Aorta (tissue), 5 donors: ENCODE measurements at regions not wholly inside any gene's neighbourhood (a gene's known extent, or its start where the extent isn't known, plus 50 kb on each side); places are given as distances from the start of the nearest gene placed in this dataset.
A peak's percentile ranks its signal among the peaks of the same experiment; 100 is the strongest.
"Not testable (repeated sequence)": the region's sequence is repeated elsewhere in the genome, so short reads cannot be mapped to it uniquely, and the experiment has no call there.

Experiments used
- ATAC-seq: fragments of 200-7000 bp; cut with Tn5 transposase; one replicate; pipeline ENCODE4 v1.9.1; 2022; ENCODE audit warnings: moderate library complexity; ENCODE audit not compliant: low FRiP score
- DNase-seq, 2 donors: peaks; one replicate each; pipeline ENCODE4 v3.0.0-alpha.2; 2020
- H3K27ac ChIP-seq, 2 donors: one replicate each; pipeline ENCODE4 v1.5.1; 2013; ENCODE audit warnings: low read length in 2 of 2, mild to moderate bottlenecking in 2 of 2, moderate library complexity in 2 of 2, control low read depth in 1 of 2, inconsistent platforms in 1 of 2, low read depth in 1 of 2
- H3K27me3 ChIP-seq, 2 donors: one replicate each; pipeline ENCODE4 v1.6.1; 2013; ENCODE audit warnings: control low read depth in 1 of 2, low read length in 1 of 2, mild to moderate bottlenecking in 1 of 2, moderate library complexity in 1 of 2; ENCODE audit not compliant: insufficient read depth in 2 of 2, control insufficient read depth in 1 of 2
- H3K36me3 ChIP-seq, 2 donors: one replicate each; pipeline ENCODE4 v1.6.1; 2013; ENCODE audit warnings: control low read depth in 1 of 2, low read length in 1 of 2, mild to moderate bottlenecking in 1 of 2; ENCODE audit not compliant: insufficient read depth in 2 of 2, control insufficient read depth in 1 of 2
- H3K4me1 ChIP-seq, 2 donors: one replicate each; pipeline ENCODE4 v1.6.1; 2013; ENCODE audit warnings: low read length in 2 of 2, control low read depth in 1 of 2, mild to moderate bottlenecking in 1 of 2, moderate library complexity in 1 of 2; ENCODE audit not compliant: insufficient read depth in 2 of 2, control insufficient read depth in 1 of 2
- H3K4me3 ChIP-seq, 2 donors: one replicate each; pipeline ENCODE4 v1.5.1; 2013; ENCODE audit warnings: low read length in 2 of 2, control low read depth in 1 of 2, mild to moderate bottlenecking in 1 of 2
- H3K9me3 ChIP-seq: one replicate; pipeline ENCODE4 v1.6.1; 2013; ENCODE audit warnings: mild to moderate bottlenecking, low read length; ENCODE audit not compliant: control insufficient read depth
- WGBS, 2 donors: extraction: QIAGEN DNeasy Blood & Tissue Kit; methylation state at CpG; one replicate each; pipeline ENCODE4 v1.1.7; 2013; 5-methylcytosine and 5-hydroxymethylcytosine counted together
- intact Hi-C, 2 donors: fragments of 100-400 bp; cut with DNase I; formaldehyde crosslinking; loops; one replicate each; pipeline versions ENCODE4 v1.14.2 to v1.15.0; 2022
- donor health status: healthy with polysubstance abuse.
- donor health status: Bipolar disorder and iron deficiency.
- donor health status: DM: no; HTN: no; CAD: no.
- donor health status: DM: no; HTN: no; CAD: no.
- donor health status: DM: yes; HTN: yes; CAD: no.

- no peak for ATAC-seq
- Histone ChIP-seq H3K9me3 (no peaks in the 10 kb centered on the region), H3K4me1 (peaks cover 0 to 6% of the 10 kb centered on the region in 2 donors), H3K27ac (peak overlapping the region in 1 of 2 donors; percentile 49), H3K36me3 (no peaks in the 10 kb centered on the region), H3K4me3 (no peak overlapping the region), H3K27me3 (peaks cover 0 to 1% of the 10 kb centered on the region in 2 donors)
- WGBS, 2 donors, result 6 to 10% methylated on average over 8 of the region's 8 CpGs
- DNase-seq, result no peak
- intact Hi-C loops, result no loop called here
Measured at GRCh38 chr7:25731068-25731845, 420.7 kb upstream of the NFE2L3 start.

DNA sequence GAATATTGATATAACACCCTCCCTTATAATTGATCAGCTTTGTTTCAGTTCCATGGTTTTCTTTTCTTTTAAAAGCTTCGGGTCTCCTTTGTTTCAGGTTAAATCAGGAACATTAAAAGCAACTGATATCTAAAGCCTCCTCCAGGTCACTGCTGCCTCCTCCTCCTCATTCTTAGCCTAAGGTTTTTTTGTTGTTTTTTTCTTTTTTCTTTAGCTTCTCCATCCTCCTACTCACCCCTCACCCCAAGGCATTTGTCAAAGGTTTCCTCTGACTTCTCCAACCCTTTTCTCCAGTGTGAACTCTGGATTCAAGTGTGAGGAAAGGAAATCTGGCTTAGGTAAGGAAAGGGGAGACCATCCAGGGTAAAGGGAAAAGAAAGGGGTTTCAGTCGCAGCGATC lies 420.2 kb upstream of the NFE2L3 start:
- ATAC-seq (no peak), DNase-seq (no peak)
- Histone ChIP-seq H3K4me3 (no peak overlapping the region), H3K27me3 (peaks cover 0 to 1% of the 10 kb centered on the region in 2 donors), H3K27ac (peak overlapping the region in 1 of 2 donors; percentile 49), H3K9me3 (no peaks in the 10 kb centered on the region), H3K36me3 (no peaks in the 10 kb centered on the region), H3K4me1 (peaks cover 0 to 6% of the 10 kb centered on the region in 2 donors)
- intact Hi-C loops, result no loop called here
- 68 to 70% methylated on average over 3 of the region's 3 CpGs for WGBS, 2 donors

- no peak for DNase-seq
- Histone ChIP-seq H3K36me3 (no peaks in the 10 kb centered on the region), H3K27me3 (peaks cover 0 to 1% of the 10 kb centered on the region in 2 donors), H3K9me3 (no peaks in the 10 kb centered on the region), H3K4me1 (peaks cover 0 to 6% of the 10 kb centered on the region in 2 donors), H3K4me3 (no peak overlapping the region), H3K27ac (no peak overlapping the region)
- intact Hi-C loops, result no loop called here
- WGBS, 2 donors, result 93 to 96% methylated on average over 12 of the region's 12 CpGs
- ATAC-seq, result no peak
Measured at GRCh38 chr7:25732766-25733217, 419.2 kb upstream of the NFE2L3 start.

DNA sequence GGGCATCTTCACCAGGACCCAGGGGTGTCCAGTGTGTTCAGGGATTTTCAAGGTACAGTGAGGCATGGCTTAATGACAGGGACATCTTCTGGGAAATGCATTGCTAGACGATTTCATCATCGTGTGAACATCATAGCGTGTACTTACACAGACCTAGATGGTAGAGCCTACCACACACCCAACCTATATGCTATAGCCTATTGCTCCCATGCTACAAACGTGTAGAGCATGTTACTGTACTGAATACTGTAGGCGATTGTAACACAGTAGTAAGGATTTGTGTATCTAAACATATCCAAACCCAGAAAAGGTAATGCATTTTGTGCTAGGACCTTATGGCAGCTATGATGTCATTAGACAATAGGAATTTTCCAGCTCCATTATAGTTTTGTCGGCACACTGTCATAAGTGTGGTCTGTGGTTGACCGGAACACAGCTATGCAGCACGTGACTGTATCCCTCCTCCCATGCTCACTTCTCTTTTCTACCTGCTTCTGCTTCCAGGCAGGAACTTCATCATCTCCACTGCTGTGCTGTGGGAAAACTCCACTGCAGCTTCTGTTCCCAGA lies 416.2 kb upstream of the NFE2L3 start:
- intact Hi-C loops, result no loop called here

GRCh38 chr7:25738528-25738927 lies 413.5 kb upstream of the NFE2L3 start:
- no peak for ATAC-seq
- WGBS, 2 donors, result 93 to 95% methylated on average over 4 of the region's 4 CpGs
- Histone ChIP-seq H3K27ac (no peak overlapping the region), H3K27me3 (peaks cover 0 to 1% of the 10 kb centered on the region in 2 donors), H3K4me1 (no peaks in the 10 kb centered on the region), H3K9me3 (no peaks in the 10 kb centered on the region), H3K4me3 (no peak overlapping the region), H3K36me3 (no peaks in the 10 kb centered on the region)
- no peak for DNase-seq
- intact Hi-C loops, result no loop called here

More for the DNA sequence above, 416.2 kb upstream of the NFE2L3 start:
- 87 to 88% methylated on average over 8 of the region's 8 CpGs for WGBS, 2 donors
- H3K9me3 ChIP-seq, result no peaks in the 10 kb centered on the region
- H3K27ac ChIP-seq, result no peak overlapping the region
- ATAC-seq, result no peak
- H3K4me1 ChIP-seq, result peaks cover 0 to 6% of the 10 kb centered on the region in 2 donors
- H3K27me3 ChIP-seq, result peaks cover 0 to 1% of the 10 kb centered on the region in 2 donors
- no peak for DNase-seq
- H3K36me3 ChIP-seq, result no peaks in the 10 kb centered on the region
- no peak overlapping the region for H3K4me3 ChIP-seq

- no peaks in the 10 kb centered on the region for H3K9me3 ChIP-seq
- no peak overlapping the region for H3K4me3 ChIP-seq
- WGBS, 2 donors, result 92 to 95% methylated on average over 2 of the region's 2 CpGs
- H3K27me3 ChIP-seq, result peaks cover 0 to 1% of the 10 kb centered on the region in 2 donors
- ATAC-seq (no peak), DNase-seq (no peak)
- intact Hi-C loops, result no loop called here
- no peaks in the 10 kb centered on the region for H3K4me1 ChIP-seq
- no peak overlapping the region for H3K27ac ChIP-seq
- no peaks in the 10 kb centered on the region for H3K36me3 ChIP-seq
Measured at GRCh38 chr7:25739143-25739542, 412.9 kb upstream of the NFE2L3 start.

DNA sequence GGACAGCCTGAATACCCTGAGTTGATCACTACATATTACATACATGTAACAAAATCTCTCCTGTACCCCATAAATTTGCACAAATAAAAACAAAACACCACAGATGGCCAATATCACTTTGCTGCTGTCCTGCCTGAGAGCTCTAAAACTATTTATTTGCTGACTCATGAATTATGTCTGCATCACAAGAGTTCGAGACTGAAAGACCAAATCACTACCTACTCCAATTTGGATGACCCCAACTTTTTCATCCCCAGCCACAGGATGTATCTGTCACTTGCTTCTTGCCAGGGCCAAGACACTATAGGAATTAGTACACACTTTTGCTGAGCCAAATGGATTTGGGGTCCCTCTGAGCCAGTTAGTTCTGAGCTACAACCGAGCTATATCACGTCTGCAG lies 409.7 kb upstream of the NFE2L3 start:
- ATAC-seq (no peak), DNase-seq (no peak)
- Histone ChIP-seq H3K4me3 (no peak overlapping the region), H3K36me3 (no peaks in the 10 kb centered on the region), H3K27ac (no peak overlapping the region), H3K9me3 (no peaks in the 10 kb centered on the region), H3K27me3 (no peaks in the 10 kb centered on the region), H3K4me1 (no peaks in the 10 kb centered on the region)
- intact Hi-C loops, result no loop called here
- WGBS, 2 donors, result 90 to 94% methylated on average over 3 of the region's 3 CpGs

DNA sequence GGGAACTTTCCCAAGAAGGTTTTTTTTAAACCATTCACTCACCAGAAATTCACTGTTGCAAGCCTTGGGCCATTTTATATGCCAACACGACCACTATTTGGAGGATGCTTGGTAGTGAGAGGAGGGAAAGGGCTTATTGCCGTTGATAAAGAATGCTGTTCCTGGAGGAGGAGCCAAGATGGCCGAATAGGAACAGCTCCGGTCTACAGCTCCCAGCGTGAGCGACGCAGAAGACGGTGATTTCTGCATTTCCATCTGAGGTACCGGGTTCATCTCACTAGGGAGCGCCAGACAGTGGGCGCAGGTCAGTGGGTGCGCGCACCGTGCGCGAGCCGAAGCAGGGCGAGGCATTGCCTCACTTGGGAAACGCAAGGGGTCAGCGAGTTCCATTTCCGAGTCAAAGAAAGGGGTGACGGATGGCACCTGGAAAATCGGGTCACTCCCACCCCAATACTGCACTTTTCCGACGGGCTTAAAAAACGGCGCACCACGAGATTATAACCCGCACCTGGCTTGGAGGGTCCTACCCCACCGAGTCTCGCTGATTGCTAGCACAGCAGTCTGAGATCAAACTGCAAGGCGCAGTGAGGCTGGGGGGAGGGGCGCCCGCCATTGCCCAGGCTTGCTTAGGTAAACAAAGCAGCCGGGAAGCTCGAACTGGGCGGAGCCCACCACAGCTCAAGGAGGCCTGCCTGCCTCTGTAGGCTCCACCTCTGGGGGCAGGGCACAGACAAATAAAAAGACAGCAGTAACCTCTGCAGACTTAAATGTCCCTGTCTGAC lies 408.1 kb upstream of the NFE2L3 start:
- H3K4me1 ChIP-seq, H3K36me3 ChIP-seq, ATAC-seq, H3K4me3 ChIP-seq, H3K9me3 ChIP-seq, H3K27ac ChIP-seq, H3K27me3 ChIP-seq, intact Hi-C loops, DNase-seq: not testable (repeated sequence)
- 88 to 90% methylated on average over 30 to 35 of the region's 37 CpGs for WGBS, 2 donors
